H9 (cell line): ENCODE measurements at regions not wholly inside any gene's neighbourhood (a gene's known extent, or its start where the extent isn't known, plus 50 kb on each side); places are given as distances from the start of the nearest gene placed in this dataset.

Experiments
- DNase-seq: peaks from one replicate; pipeline ENCODE4 v3.0.0-alpha.2; 2017
- H2AFZ ChIP-seq: one replicate; pipeline ENCODE4 v1.6.1; 2013; ENCODE audit warnings: mild to moderate bottlenecking, low read length, control low read depth, moderate library complexity
- H2AK5ac ChIP-seq: 2 replicates; pipeline ENCODE4 v1.6.1; 2013; ENCODE audit warnings: low read length, control low read depth, mixed read lengths; ENCODE audit not compliant: insufficient read length
- H2BK120ac ChIP-seq: one replicate; pipeline ENCODE4 v1.6.1; 2013; ENCODE audit warnings: low read depth, mild to moderate bottlenecking, low read length, control low read depth, inconsistent platforms; ENCODE audit not compliant: poor library complexity, severe bottlenecking
- H2BK12ac ChIP-seq: 2 replicates; pipeline ENCODE4 v1.6.1; 2013; ENCODE audit warnings: low read length, control low read depth, mixed read lengths, low read depth; ENCODE audit not compliant: insufficient read length
- H2BK15ac ChIP-seq: 2 replicates; pipeline ENCODE4 v1.6.1; 2013; ENCODE audit warnings: low read depth, low read length, control low read depth
- H2BK20ac ChIP-seq: one replicate; pipeline ENCODE4 v1.6.1; 2013; ENCODE audit warnings: low read depth, mild to moderate bottlenecking, low read length, control low read depth, inconsistent platforms; ENCODE audit not compliant: poor library complexity, severe bottlenecking
- H2BK5ac ChIP-seq: 2 replicates; pipeline ENCODE4 v1.6.1; 2013; ENCODE audit warnings: low read length, control low read depth, mixed read lengths; ENCODE audit not compliant: insufficient read length
- H3K14ac ChIP-seq: 2 replicates; pipeline ENCODE4 v1.6.1; 2013; ENCODE audit warnings: low read length, control low read depth; ENCODE audit not compliant: insufficient read depth
- H3K18ac ChIP-seq: 2 replicates; pipeline ENCODE4 v1.6.1; 2013; ENCODE audit warnings: low read depth, mild to moderate bottlenecking, mixed read lengths, low read length, control low read depth; ENCODE audit not compliant: insufficient read length
- H3K23ac ChIP-seq: 2 replicates; pipeline ENCODE4 v1.6.1; 2013; ENCODE audit warnings: low read length, control low read depth, mixed read lengths, low read depth; ENCODE audit not compliant: insufficient read length
- H3K23me2 ChIP-seq: 2 replicates; pipeline ENCODE4 v1.6.1; 2013; ENCODE audit warnings: low read depth, mild to moderate bottlenecking, mixed read lengths, low read length, control low read depth; ENCODE audit not compliant: insufficient read length, poor library complexity, severe bottlenecking
- H3K27ac ChIP-seq: 2 replicates; pipeline ENCODE4 v1.5.1; 2013; ENCODE audit warnings: low read length, control low read depth, mixed read lengths, low read depth; ENCODE audit not compliant: insufficient read length
- H3K27me3 ChIP-seq: 2 replicates; pipeline ENCODE4 v1.6.1; 2013; ENCODE audit warnings: low read length, control low read depth, inconsistent platforms; ENCODE audit not compliant: insufficient read depth
- H3K4ac ChIP-seq: 2 replicates; pipeline ENCODE4 v1.6.1; 2013; ENCODE audit warnings: low read depth, mild to moderate bottlenecking, control low read depth, inconsistent platforms, low read length, moderate library complexity
- H3K4me1 ChIP-seq: 2 replicates; pipeline ENCODE4 v1.6.1; 2013; ENCODE audit warnings: low read length, control low read depth, inconsistent platforms; ENCODE audit not compliant: insufficient read depth
- H3K4me2 ChIP-seq: 2 replicates; pipeline ENCODE4 v1.6.1; 2013; ENCODE audit warnings: low read length, control low read depth, mixed read lengths; ENCODE audit not compliant: insufficient read length, insufficient read depth
- H3K56ac ChIP-seq: 2 replicates; pipeline ENCODE4 v1.6.1; 2013; ENCODE audit warnings: low read depth, mild to moderate bottlenecking, mixed read lengths, low read length, control low read depth; ENCODE audit not compliant: insufficient read length
- H3K79me1 ChIP-seq: 2 replicates; pipeline ENCODE4 v1.6.1; 2013; ENCODE audit warnings: low read depth, mild to moderate bottlenecking, moderate library complexity, low read length, control low read depth, inconsistent platforms; ENCODE audit not compliant: insufficient read depth, poor library complexity, severe bottlenecking
- H3K79me2 ChIP-seq: 2 replicates; pipeline ENCODE4 v1.6.1; 2013; ENCODE audit warnings: low read length, control low read depth, inconsistent platforms; ENCODE audit not compliant: insufficient read depth
- H3K9ac ChIP-seq: 2 replicates; pipeline ENCODE4 v1.6.1; 2013; ENCODE audit warnings: low read length, control low read depth, mixed read lengths; ENCODE audit not compliant: insufficient read length; ENCODE audit errors: extremely low read depth
- H3K9me3 ChIP-seq: one replicate; pipeline ENCODE4 v1.6.1; 2013; ENCODE audit warnings: low read depth, low read length, inconsistent platforms; ENCODE audit not compliant: control insufficient read depth
- H3T11ph ChIP-seq: one replicate; pipeline ENCODE4 v1.6.1; 2013; ENCODE audit warnings: mild to moderate bottlenecking, low read length, control low read depth, inconsistent platforms
- H4K20me1 ChIP-seq: one replicate; pipeline ENCODE4 v1.6.1; 2013; ENCODE audit not compliant: control insufficient read depth, insufficient read length, insufficient read depth
- H4K5ac ChIP-seq: 2 replicates; pipeline ENCODE4 v1.6.1; 2013; ENCODE audit warnings: low read depth, mild to moderate bottlenecking, mixed read lengths, low read length, control low read depth; ENCODE audit not compliant: insufficient read length
- H4K8ac ChIP-seq: replicated peaks from 2 replicates; pipeline ENCODE4 v1.6.1; 2013; ENCODE audit warnings: low read length, control low read depth, mixed read lengths, low read depth; ENCODE audit not compliant: insufficient read length
- H4K91ac ChIP-seq: 2 replicates; pipeline ENCODE4 v1.6.1; 2013; ENCODE audit warnings: low read depth, mild to moderate bottlenecking, moderate library complexity, mixed read lengths, low read length, control low read depth; ENCODE audit not compliant: insufficient read length
- H3K27ac Mint-ChIP-seq, 3 experiments: 2 replicates in 2 of 3; 3 replicates in 1 of 3; pipeline ENCODE4 v1.8.0; 2020 to 2021; ENCODE audit warnings: mixed read lengths in 3 of 3, mild to moderate bottlenecking in 1 of 3, moderate library complexity in 1 of 3
- H3K27me3 Mint-ChIP-seq: 2 replicates; pipeline ENCODE4 v1.8.0; 2021; ENCODE audit warnings: low read depth, mild to moderate bottlenecking, moderate library complexity, mixed read lengths
- H3K36me3 Mint-ChIP-seq, 3 experiments: 2 replicates in 2 of 3; 3 replicates in 1 of 3; pipeline ENCODE4 v1.8.0; 2020 to 2021; ENCODE audit warnings: low read depth in 3 of 3, mixed read lengths in 3 of 3; ENCODE audit not compliant: insufficient read depth in 1 of 3
- H3K4me1 Mint-ChIP-seq, 2 experiments: 2 replicates each; pipeline ENCODE4 v1.8.0; 2020; ENCODE audit warnings: mixed read lengths in 2 of 2
- H3K4me3 Mint-ChIP-seq, 2 experiments: 2 replicates in 1 of 2; 3 replicates in 1 of 2; pipeline ENCODE4 v1.8.0; 2020 to 2021; ENCODE audit warnings: mild to moderate bottlenecking in 2 of 2, mixed read lengths in 2 of 2, moderate library complexity in 1 of 2
- H3K9me3 Mint-ChIP-seq, 2 experiments: 2 replicates in 1 of 2; 3 replicates in 1 of 2; pipeline ENCODE4 v1.8.0; 2020; ENCODE audit warnings: mild to moderate bottlenecking in 2 of 2, mixed read lengths in 2 of 2, moderate library complexity in 1 of 2
- whole genome bisulfite sequencing: extraction: QIAGEN DNeasy Blood & Tissue Kit; methylation state at CpG from one replicate; pipeline ENCODE4 v1.1.7; 2013; ENCODE audit warnings: missing lambda C conversion rate, low lambda C conversion rate, mixed read lengths; ENCODE audit not compliant: insufficient read length; ENCODE audit errors: extremely low coverage; 5-methylcytosine and 5-hydroxymethylcytosine counted together
- TF ChIP-seq, protein P1 (sequence below): fragments of 200-600 bp; sonication (generic); conservative IDR thresholded peaks from 3 replicates; pipeline ENCODE4 v1.8.0; 2021; ENCODE audit warnings: antibody characterized with exemption, mild to moderate bottlenecking

DNA sequence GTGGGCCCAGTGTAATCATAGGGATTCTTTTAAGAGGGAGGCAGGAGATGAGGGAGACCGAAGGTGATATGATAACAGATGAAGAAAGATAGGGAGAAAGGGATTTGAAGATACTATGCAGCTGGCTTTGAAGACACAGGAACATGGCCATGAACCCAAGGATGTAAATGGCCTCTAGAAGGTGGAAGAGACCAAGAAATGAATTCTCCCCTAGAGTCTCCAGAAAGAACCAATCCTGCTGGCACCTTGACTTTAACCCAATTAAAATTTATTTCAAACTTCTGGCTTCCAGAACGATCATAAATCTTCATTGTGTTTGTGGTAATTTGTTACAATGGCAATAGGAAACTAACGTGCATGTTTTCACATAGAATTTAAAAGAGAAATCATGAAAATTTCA is 95.0 kb upstream of the GORAB start:
- no peak overlapping the region for H3K56ac ChIP-seq
- no peaks in the 10 kb centered on the region; a peak in 1 of 5 replicates for H3K9me3 Mint-ChIP-seq

More for the DNA sequence above, 95.0 kb upstream of the GORAB start:
- Histone ChIP-seq H3K4me1 (no peaks in the 10 kb centered on the region), H2BK15ac (no peak overlapping the region), H3K4me2 (no peak overlapping the region), H3K14ac (no peak overlapping the region), H4K91ac (no peak overlapping the region), H3K9me3 (no peaks in the 10 kb centered on the region), H3K9ac (no peak overlapping the region), H3K79me2 (no peaks in the 10 kb centered on the region), H4K8ac (no peak overlapping the region), H3T11ph (no peak overlapping the region), H2BK12ac (no peak overlapping the region), H3K18ac (no peak overlapping the region), H3K23me2 (no peaks in the 10 kb centered on the region), H2BK5ac (no peak overlapping the region), H3K27me3 (no peaks in the 10 kb centered on the region), H3K79me1 (no peaks in the 10 kb centered on the region), H4K5ac (no peak overlapping the region), H2BK20ac (no peak overlapping the region), H3K27ac (no peak overlapping the region), H2BK120ac (no peak overlapping the region), H3K4ac (no peak overlapping the region), H2AK5ac (no peak overlapping the region), H3K23ac (no peak overlapping the region), H2AFZ (no peak overlapping the region), H4K20me1 (no peaks in the 10 kb centered on the region)
- Mint-ChIP-seq H3K27ac (no peak overlapping the region), H3K27me3 (no peaks in the 10 kb centered on the region), H3K36me3 (no peaks in the 10 kb centered on the region), H3K4me1 (peaks cover 5 to 13% of the 10 kb centered on the region in 2 experiments), H3K4me3 (no peak overlapping the region)
- WGBS: no CpG with 5 or more reads among the region's 3 CpGs
- no peak for DNase-seq
- TF ChIP-seq, protein P1, sequence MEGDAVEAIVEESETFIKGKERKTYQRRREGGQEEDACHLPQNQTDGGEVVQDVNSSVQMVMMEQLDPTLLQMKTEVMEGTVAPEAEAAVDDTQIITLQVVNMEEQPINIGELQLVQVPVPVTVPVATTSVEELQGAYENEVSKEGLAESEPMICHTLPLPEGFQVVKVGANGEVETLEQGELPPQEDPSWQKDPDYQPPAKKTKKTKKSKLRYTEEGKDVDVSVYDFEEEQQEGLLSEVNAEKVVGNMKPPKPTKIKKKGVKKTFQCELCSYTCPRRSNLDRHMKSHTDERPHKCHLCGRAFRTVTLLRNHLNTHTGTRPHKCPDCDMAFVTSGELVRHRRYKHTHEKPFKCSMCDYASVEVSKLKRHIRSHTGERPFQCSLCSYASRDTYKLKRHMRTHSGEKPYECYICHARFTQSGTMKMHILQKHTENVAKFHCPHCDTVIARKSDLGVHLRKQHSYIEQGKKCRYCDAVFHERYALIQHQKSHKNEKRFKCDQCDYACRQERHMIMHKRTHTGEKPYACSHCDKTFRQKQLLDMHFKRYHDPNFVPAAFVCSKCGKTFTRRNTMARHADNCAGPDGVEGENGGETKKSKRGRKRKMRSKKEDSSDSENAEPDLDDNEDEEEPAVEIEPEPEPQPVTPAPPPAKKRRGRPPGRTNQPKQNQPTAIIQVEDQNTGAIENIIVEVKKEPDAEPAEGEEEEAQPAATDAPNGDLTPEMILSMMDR: peak; percentile 31; the same call in 2 of the 3 replicates
